ENCODE measurements at regions not wholly inside any gene's neighbourhood (a gene's known extent, or its start where the extent isn't known, plus 50 kb on each side); places are given as distances from the start of the nearest gene placed in this dataset.
"Not testable (repeated sequence)": the region's sequence is repeated elsewhere in the genome, so short reads cannot be mapped to it uniquely, and the experiment has no call there.

- DNase-seq, H3K4me1 ChIP-seq, H3K27me3 ChIP-seq: not testable (repeated sequence)
Measured at GRCh38 chr10:45056806-45057205, 56.1 kb downstream of the ZNF22 start.

GRCh38 chr10:45058580-45058979 is 57.9 kb downstream of the ZNF22 start:
- no peak overlapping the region for H3K27ac ChIP-seq
- H3K9me3 ChIP-seq (replicated peaks), result no peaks in the 10 kb centered on the region
- no peaks in the 10 kb centered on the region for H3K4me1 ChIP-seq
- no peaks in the 10 kb centered on the region for H3K36me3 ChIP-seq
- H3K27me3 ChIP-seq, result no peaks in the 10 kb centered on the region
- no peak for DNase-seq
- no peak overlapping the region for H3K4me3 ChIP-seq

More at GRCh38 chr10:45056806-45057205, 56.1 kb downstream of the ZNF22 start:
- H3K27ac ChIP-seq; H3K4me3 ChIP-seq; H3K36me3 ChIP-seq; H3K9me3 ChIP-seq (replicated peaks): not testable (repeated sequence)

DNA sequence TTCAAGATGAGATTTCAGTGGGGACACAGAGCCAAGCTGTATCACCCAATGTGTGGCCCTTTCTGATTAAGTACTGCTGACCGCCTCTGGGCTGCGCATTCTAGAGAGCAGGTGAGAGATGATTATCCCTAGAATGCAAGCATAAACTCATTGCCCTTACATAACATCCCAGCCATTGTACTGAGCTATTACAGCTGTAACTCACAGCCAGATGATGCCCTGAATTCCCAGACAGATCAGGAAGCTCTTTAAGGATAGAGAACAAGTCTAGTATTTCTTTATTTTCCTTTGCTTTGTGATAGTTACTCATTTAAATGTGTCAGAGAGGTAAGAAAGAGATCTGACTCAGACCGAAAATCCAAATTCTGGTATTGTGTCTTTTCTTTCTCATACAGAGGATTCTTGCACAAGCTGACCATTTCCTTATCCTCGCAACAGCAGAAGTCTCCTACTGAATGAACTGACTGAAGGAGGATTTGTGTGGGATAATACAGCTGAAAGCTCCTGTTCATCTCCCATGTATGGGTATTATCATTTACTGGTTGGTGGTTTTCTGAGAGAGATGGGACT is 58.4 kb downstream of the ZNF22 start:
- Histone ChIP-seq H3K4me3 (no peak overlapping the region), H3K9me3 (replicated peaks) (no peaks in the 10 kb centered on the region), H3K4me1 (no peaks in the 10 kb centered on the region), H3K27me3 (no peaks in the 10 kb centered on the region), H3K27ac (no peak overlapping the region), H3K36me3 (no peaks in the 10 kb centered on the region)
- no peak for DNase-seq

DNA sequence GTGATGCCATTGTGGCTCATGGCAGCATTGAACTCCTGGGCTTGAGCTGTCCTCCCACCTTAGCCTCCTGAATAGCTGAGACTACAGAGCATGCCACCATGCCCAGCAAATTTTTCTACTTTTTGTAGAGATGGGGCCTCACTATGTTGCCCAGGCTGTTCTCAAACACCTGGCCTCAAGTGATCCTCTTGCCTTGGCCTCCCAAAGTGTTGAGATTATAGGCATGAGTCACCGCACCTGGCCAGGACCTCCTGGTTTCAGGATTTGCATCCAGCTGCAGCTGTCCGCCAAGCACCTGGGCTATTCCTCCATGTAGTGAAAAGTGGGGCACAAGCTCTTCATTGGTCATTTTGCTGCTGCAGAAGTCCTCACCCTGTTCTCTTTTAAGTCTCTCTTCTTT is 58.9 kb downstream of the ZNF22 start:
- H3K4me3 ChIP-seq, result no peak overlapping the region
- no peaks in the 10 kb centered on the region for H3K27me3 ChIP-seq
- H3K36me3 ChIP-seq, result no peaks in the 10 kb centered on the region
- H3K9me3 ChIP-seq (replicated peaks), result no peaks in the 10 kb centered on the region
- DNase-seq, result no peak
- H3K4me1 ChIP-seq, result no peaks in the 10 kb centered on the region
- no peak overlapping the region for H3K27ac ChIP-seq

- no peaks in the 10 kb centered on the region for H3K27me3 ChIP-seq
- no peaks in the 10 kb centered on the region for H3K4me1 ChIP-seq
Measured at GRCh38 chr10:45061982-45062381, 61.3 kb downstream of the ZNF22 start.

GRCh38 chr10:45063591-45064231 is 63.0 kb downstream of the ZNF22 start:
- no peak for DNase-seq
- no peak overlapping the region for H3K27ac ChIP-seq
- H3K4me1 ChIP-seq, result no peaks in the 10 kb centered on the region
- H3K9me3 ChIP-seq (replicated peaks), result no peaks in the 10 kb centered on the region
- H3K27me3 ChIP-seq, result no peaks in the 10 kb centered on the region
- H3K4me3 ChIP-seq, result no peak overlapping the region
- H3K36me3 ChIP-seq, result no peaks in the 10 kb centered on the region

More at GRCh38 chr10:45061982-45062381, 61.3 kb downstream of the ZNF22 start:
- no peaks in the 10 kb centered on the region for H3K9me3 ChIP-seq (replicated peaks)
- H3K4me3 ChIP-seq, result no peak overlapping the region
- no peaks in the 10 kb centered on the region for H3K36me3 ChIP-seq
- DNase-seq, result no peak
- H3K27ac ChIP-seq, result no peak overlapping the region

GRCh38 chr10:45064998-45065397 is 64.3 kb downstream of the ZNF22 start:
- Histone ChIP-seq H3K27ac (no peak overlapping the region), H3K27me3 (no peaks in the 10 kb centered on the region), H3K4me1 (no peaks in the 10 kb centered on the region), H3K9me3 (replicated peaks) (no peaks in the 10 kb centered on the region), H3K36me3 (no peaks in the 10 kb centered on the region), H3K4me3 (no peak overlapping the region)
- no peak for DNase-seq

GRCh38 chr10:45071043-45071813 is 70.5 kb downstream of the ZNF22 start:
- H3K27me3 ChIP-seq, result no peaks in the 10 kb centered on the region
- no peaks in the 10 kb centered on the region for H3K36me3 ChIP-seq
- H3K9me3 ChIP-seq (replicated peaks), result no peaks in the 10 kb centered on the region
- no peak overlapping the region for H3K4me3 ChIP-seq
- no peaks in the 10 kb centered on the region for H3K4me1 ChIP-seq
- no peak overlapping the region for H3K27ac ChIP-seq
- no peak for DNase-seq

GRCh38 chr10:45075216-45075615 is 74.5 kb downstream of the ZNF22 start:
- H3K27ac ChIP-seq, result no peak overlapping the region
- no peaks in the 10 kb centered on the region for H3K36me3 ChIP-seq
- no peaks in the 10 kb centered on the region for H3K4me1 ChIP-seq
- no peak overlapping the region for H3K4me3 ChIP-seq
- H3K27me3 ChIP-seq, result no peaks in the 10 kb centered on the region
- no peaks in the 10 kb centered on the region for H3K9me3 ChIP-seq (replicated peaks)
- DNase-seq, result no peak

DNA sequence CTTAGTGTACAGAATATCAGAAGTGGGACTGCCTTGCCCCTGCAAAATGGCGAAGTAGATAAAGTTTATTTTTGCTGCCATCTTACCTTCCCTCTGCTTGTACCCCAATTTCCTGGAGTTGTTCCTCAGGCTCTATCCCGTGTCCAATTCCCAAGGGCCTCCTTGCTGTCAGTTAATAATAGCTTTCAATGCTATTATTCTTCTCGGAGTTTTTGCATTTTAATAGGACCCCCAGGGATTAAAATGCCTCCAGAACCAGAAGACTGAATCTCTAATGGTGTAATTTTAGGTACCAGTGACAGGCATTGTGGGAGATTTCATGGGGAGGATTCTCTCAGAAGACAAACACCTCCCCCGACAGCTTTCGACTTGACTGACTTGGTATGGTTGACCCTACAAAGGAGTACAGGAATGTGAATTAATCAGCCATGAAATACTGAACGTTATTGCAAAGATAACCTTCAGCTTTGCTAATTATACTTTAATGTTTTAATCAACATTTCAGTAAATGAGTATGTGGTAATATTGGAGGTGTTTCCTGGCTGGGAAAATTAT is 75.2 kb downstream of the ZNF22 start:
- Histone ChIP-seq H3K4me1 (no peaks in the 10 kb centered on the region), H3K36me3 (no peaks in the 10 kb centered on the region)

GRCh38 chr10:45076891-45077290 is 76.2 kb downstream of the ZNF22 start:
- H3K27ac ChIP-seq, result no peak overlapping the region
- H3K4me3 ChIP-seq, result no peak overlapping the region
- no peaks in the 10 kb centered on the region for H3K36me3 ChIP-seq
- DNase-seq, result no peak
- H3K4me1 ChIP-seq, result no peaks in the 10 kb centered on the region
- H3K9me3 ChIP-seq (replicated peaks), result no peaks in the 10 kb centered on the region
- H3K27me3 ChIP-seq, result no peaks in the 10 kb centered on the region

More for the DNA sequence above, 75.2 kb downstream of the ZNF22 start:
- H3K9me3 ChIP-seq (replicated peaks), result no peaks in the 10 kb centered on the region
- H3K27ac ChIP-seq, result no peak overlapping the region
- no peak for DNase-seq
- H3K4me3 ChIP-seq, result no peak overlapping the region
- H3K27me3 ChIP-seq, result no peaks in the 10 kb centered on the region

DNA sequence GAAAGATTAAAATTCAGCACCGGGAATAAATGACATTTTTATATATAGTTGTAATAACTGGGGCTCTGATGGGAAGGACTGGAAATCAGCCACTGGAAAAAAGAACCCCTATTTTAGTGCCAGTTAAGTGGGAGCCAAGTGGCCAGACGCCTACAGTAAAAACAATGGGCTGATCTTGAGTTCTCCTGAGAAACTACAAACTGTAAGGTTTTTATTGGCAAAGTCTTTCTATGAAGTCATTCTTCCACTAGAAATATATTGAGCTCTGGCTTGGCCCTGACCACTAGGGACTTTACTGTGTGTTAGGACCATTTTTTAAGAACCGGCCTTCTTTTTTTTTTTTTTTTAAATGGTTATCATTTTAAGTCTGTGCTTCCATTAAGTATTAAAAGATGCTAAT is 79.6 kb downstream of the ZNF22 start:
- no peak for DNase-seq
- H3K9me3 ChIP-seq (replicated peaks), result no peaks in the 10 kb centered on the region
- H3K27ac ChIP-seq, result no peak overlapping the region
- H3K36me3 ChIP-seq, result no peaks in the 10 kb centered on the region
- no peak overlapping the region for H3K4me3 ChIP-seq
- no peaks in the 10 kb centered on the region for H3K4me1 ChIP-seq
- H3K27me3 ChIP-seq, result no peaks in the 10 kb centered on the region

DNA sequence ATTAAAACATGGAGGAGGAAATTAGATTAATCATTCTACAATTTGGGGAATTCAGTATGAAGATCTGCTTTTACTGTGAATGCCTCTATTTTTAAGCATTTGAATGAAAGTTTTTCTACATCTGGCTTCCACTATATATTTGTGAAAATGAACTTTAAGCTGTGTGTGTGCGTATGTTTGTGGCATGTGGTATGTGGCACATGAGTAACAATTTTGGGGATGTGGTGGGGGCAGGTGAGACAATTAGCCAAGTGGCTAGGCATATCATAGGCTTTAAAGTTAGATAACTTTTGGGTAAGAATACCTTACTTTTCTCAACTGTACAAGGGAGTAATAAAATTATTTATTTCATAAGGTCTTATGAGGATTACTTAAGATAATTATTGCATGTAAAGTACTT is 81.5 kb downstream of the ZNF22 start:
- Histone ChIP-seq H3K27me3 (no peaks in the 10 kb centered on the region), H3K36me3 (no peaks in the 10 kb centered on the region), H3K9me3 (replicated peaks) (no peaks in the 10 kb centered on the region), H3K4me1 (no peaks in the 10 kb centered on the region), H3K4me3 (no peak overlapping the region), H3K27ac (no peak overlapping the region)
- no peak for DNase-seq

- no peaks in the 10 kb centered on the region for H3K9me3 ChIP-seq (replicated peaks)
- no peaks in the 10 kb centered on the region for H3K27me3 ChIP-seq
- H3K4me3 ChIP-seq, result no peak overlapping the region
- H3K4me1 ChIP-seq, result no peaks in the 10 kb centered on the region
- no peaks in the 10 kb centered on the region for H3K36me3 ChIP-seq
- H3K27ac ChIP-seq, result no peak overlapping the region
- peak; percentile 48 to 64 for DNase-seq
Measured at GRCh38 chr10:45091968-45092367, 91.2 kb downstream of the ZNF22 start.

DNA sequence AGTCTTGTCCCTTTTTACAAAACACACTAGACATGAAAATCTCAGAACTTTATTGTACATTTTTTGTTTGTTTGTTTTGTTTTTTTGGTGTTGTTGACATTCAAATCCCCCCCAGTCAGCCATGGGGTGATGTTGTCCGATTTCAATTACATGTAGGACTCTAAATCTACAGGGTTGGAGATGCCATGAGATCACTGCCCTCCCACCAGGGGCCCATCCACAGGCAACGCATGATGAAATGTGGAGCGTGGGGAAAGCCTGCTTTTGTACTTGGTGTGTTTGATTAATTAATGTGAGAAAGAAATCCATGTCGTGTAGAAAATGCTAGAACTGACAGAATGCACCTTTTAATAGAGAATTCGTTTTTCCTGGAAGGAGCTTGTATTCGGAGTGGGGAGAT is 93.2 kb downstream of the ZNF22 start:
- H3K4me3 ChIP-seq, result no peak overlapping the region
- DNase-seq, result no peak
- H3K36me3 ChIP-seq, result no peaks in the 10 kb centered on the region
- H3K9me3 ChIP-seq (replicated peaks), result no peaks in the 10 kb centered on the region
- no peak overlapping the region for H3K27ac ChIP-seq
- no peaks in the 10 kb centered on the region for H3K27me3 ChIP-seq
- no peaks in the 10 kb centered on the region for H3K4me1 ChIP-seq
